ENCODE measurements at regions not wholly inside any gene's neighbourhood (a gene's known extent, or its start where the extent isn't known, plus 50 kb on each side); places are given as distances from the start of the nearest gene placed in this dataset.

DNA sequence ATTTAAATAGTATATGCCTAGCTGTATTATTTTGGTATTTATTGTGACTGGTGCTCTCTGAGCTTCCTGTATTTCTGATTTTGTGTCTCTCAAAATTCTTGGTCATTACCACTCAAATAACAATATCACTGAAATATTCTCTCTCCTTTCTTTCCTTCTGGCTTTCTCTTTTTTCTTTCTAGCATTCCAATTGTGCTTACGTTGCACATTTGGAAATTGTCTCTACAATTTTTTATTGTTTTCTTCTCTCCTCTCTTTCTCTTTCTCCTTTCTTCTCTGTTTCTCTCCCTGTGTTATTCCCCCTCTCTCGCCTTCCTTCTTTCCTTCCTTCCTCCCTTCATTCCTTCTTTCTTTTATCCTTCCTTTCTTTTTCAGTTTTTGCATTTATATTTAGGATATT is 89.6 kb upstream of the MCTP2 start:
- TF ChIP-seq POLR2AphosphoS5 (IDR thresholded peaks at IDR 0.05) (no peak), CTCF (IDR thresholded peaks at IDR 0.05 in 8 of 11, conservative IDR thresholded peaks at IDR 0.05 in 3 of 11) (no peak)

Data from spleen (tissue), 7 donors.